RWPE1 (cell line): ENCODE measurements at regions not wholly inside any gene's neighbourhood (a gene's known extent, or its start where the extent isn't known, plus 50 kb on each side); places are given as distances from the start of the nearest gene placed in this dataset.

ENCODE experiments used
- CTCF ChIA-PET: fragments of 350-600 bp; sonication (Branson Sonifier 250); formaldehyde crosslinking; extraction: SDS; loops from one replicate; lab custom pipeline; 2021; lab: Yijun Ruan, JAX
- POLR2A ChIA-PET: fragments of 400-600 bp; formaldehyde crosslinking; extraction: SDS; loops from one replicate; lab custom pipeline; 2020; ENCODE audit warnings: antibody characterized with exemption; ENCODE audit not compliant: low non-redundant PET; lab: Yijun Ruan, JAX
- DNase-seq: peaks from one replicate; pipeline ENCODE4 v3.0.0; 2012; ENCODE audit warnings: low spot score
- H3K27ac ChIP-seq: fragments of 450-650 bp; 2 replicates; pipeline ENCODE4 v1.5.1; 2017
- TF ChIP-seq, protein P1 (sequence below): fragments of 450-650 bp; conservative IDR thresholded peaks from 2 replicates; pipeline ENCODE4 v1.5.1; 2017; ENCODE audit warnings: low read depth, mild to moderate bottlenecking

- TF ChIP-seq, protein P1, sequence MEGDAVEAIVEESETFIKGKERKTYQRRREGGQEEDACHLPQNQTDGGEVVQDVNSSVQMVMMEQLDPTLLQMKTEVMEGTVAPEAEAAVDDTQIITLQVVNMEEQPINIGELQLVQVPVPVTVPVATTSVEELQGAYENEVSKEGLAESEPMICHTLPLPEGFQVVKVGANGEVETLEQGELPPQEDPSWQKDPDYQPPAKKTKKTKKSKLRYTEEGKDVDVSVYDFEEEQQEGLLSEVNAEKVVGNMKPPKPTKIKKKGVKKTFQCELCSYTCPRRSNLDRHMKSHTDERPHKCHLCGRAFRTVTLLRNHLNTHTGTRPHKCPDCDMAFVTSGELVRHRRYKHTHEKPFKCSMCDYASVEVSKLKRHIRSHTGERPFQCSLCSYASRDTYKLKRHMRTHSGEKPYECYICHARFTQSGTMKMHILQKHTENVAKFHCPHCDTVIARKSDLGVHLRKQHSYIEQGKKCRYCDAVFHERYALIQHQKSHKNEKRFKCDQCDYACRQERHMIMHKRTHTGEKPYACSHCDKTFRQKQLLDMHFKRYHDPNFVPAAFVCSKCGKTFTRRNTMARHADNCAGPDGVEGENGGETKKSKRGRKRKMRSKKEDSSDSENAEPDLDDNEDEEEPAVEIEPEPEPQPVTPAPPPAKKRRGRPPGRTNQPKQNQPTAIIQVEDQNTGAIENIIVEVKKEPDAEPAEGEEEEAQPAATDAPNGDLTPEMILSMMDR = no peak
- POLR2A ChIA-PET = interaction anchor here (0.7 kb wide), 1 partner anchor 694 kb away, joined by 3 read pairs; no protein-coding TSS in a partner anchor
These were observed 288.2 kb upstream of the HS6ST1 start for GRCh38 chr2:128606837-128607236.

GRCh38 chr2:128607440-128607839, 288.8 kb upstream of the HS6ST1 start:
- TF ChIP-seq, protein P1 = no peak
- POLR2A ChIA-PET = no interaction called here
- CTCF ChIA-PET = interaction anchor here (0.6 to 0.7 kb wide), 2 partner anchors 435 to 690 kb away, joined by 3 read pairs; no protein-coding TSS in a partner anchor
- H3K27ac ChIP-seq = no peak overlapping the region; the same call in 1 of the 2 replicates
- no peak for DNase-seq

More at GRCh38 chr2:128606837-128607236, 288.2 kb upstream of the HS6ST1 start:
- CTCF ChIA-PET = no interaction called here
- no peak overlapping the region for H3K27ac ChIP-seq
- no peak for DNase-seq

DNA sequence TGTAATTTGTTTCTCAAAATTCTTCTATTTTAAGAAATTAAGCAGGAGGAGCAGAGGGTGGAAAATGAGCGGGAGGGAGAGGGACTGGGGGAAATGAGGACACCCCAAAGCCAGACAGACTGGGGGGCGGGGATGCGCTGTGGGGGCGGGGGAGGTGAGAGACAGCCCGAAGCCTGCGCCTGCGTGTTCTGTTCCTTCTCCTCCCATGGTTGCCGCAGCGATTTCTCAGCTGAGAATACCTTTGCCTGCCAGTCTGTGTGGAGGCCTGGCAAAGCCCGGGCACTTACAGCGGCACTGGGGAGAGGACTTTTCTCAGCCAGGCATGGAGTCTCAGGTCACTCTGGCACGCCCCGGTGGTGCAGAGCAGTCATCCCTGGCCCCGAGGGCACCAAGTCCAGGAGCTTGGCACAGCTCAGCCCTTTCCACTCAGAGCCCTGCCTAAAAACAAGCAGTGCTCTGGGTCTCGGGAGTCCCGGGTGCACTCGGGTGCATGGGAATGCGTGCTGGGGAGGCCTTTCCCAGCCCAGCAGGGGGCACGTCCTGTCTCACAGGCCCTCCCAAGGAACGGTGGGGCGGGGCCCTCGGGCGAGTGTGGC, 289.3 kb upstream of the HS6ST1 start:
- CTCF ChIA-PET = interaction anchor here (0.5 to 0.7 kb wide), 3 partner anchors 127 to 690 kb away, joined by 3 read pairs; no protein-coding TSS in a partner anchor
- POLR2A ChIA-PET = no interaction called here
- H3K27ac ChIP-seq = peak overlapping the region; percentile 50
- TF ChIP-seq, protein P1 = no peak
- DNase-seq = no peak

DNA sequence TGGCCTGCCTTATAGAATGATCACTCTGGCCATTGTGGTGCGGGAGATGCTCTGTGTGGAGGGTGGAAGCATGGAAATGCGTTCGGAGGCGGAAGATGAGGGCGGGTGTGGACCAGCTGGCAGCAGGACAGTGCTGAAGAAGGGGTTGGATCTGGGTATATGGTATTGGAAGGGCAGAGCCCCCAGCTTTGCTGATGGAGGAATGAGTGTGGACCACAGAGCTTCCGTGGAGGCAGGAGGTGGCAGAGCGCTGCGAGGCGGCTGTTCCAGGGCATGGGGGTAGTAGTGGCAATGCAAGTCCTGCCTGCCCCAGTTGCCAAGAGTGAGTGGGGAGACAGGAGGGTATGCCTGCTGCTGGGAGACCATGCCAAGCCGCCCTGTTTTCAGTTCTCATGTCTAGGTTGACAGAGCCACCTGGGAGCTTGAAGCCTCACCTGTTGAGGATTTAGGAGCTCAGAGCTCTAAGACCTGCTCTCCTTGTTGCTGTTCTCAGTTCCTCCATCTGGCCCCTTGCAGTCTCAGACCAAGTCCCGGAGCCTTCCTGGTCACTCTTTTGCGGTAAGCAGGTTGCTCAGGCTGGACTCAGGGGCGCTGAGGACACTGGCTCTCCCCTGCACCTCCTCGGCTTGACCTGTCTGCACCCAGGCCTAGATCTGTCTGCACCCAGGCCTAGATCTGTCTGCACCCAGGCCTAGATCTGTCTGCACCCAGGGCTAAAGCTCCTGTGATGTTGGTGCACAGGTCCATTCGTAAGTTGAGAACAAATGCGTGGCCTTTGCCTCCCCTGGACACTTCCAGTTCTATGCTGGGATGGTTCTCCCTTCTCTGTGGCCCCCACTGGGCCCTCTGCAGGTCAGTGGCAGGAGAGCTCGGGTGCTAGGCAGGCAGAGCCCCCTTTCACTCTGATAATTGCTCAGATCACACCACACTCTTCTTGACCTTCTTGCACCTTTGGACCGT, 290.5 kb upstream of the HS6ST1 start:
- DNase-seq = no peak
- CTCF ChIA-PET = interaction anchor here (0.7 kb wide), 1 partner anchor 47 kb away, joined by 3 read pairs; no protein-coding TSS in a partner anchor
- POLR2A ChIA-PET = no interaction called here
- no peak overlapping the region for H3K27ac ChIP-seq
- TF ChIP-seq, protein P1 = no peak

- H3K27ac ChIP-seq = no peak overlapping the region
- ChIA-PET CTCF (no interaction called here), POLR2A (no interaction called here)
- no peak for DNase-seq
- TF ChIP-seq, protein P1 = no peak
These were observed 291.8 kb upstream of the HS6ST1 start for GRCh38 chr2:128610496-128610895.
